Endometrium (tissue), 2 donors: ENCODE measurements at regions not wholly inside any gene's neighbourhood (a gene's known extent, or its start where the extent isn't known, plus 50 kb on each side); places are given as distances from the start of the nearest gene placed in this dataset.
"Not testable (repeated sequence)": the region's sequence is repeated elsewhere in the genome, so short reads cannot be mapped to it uniquely, and the experiment has no call there.

Source experiments
- FAIRE-seq: peaks from 2 replicates; lab custom pipeline; 2012; peaks lifted over from hg19 to GRCh38; lab: Jason Lieb, UNC
- donor health status: control.
- donor health status: control.

- no peak for FAIRE-seq
Observed at GRCh38 chr2:51881673-51882072, 849.7 kb upstream of the NRXN1 start.

- no peak for FAIRE-seq
Observed at GRCh38 chr2:51880153-51880552, 848.2 kb upstream of the NRXN1 start.

- FAIRE-seq = no peak
Observed at GRCh38 chr2:51866361-51866760, 834.4 kb upstream of the NRXN1 start.

GRCh38 chr2:51859260-51859659 lies 827.3 kb upstream of the NRXN1 start:
- no peak for FAIRE-seq

- peak; percentile 53 for FAIRE-seq
Observed at GRCh38 chr2:51855683-51856082, 823.8 kb upstream of the NRXN1 start.

- no peak for FAIRE-seq
Observed at GRCh38 chr2:51846796-51847195, 814.9 kb upstream of the NRXN1 start.

GRCh38 chr2:51846018-51846417 lies 814.1 kb upstream of the NRXN1 start:
- FAIRE-seq = no peak

GRCh38 chr2:51844596-51844995 lies 812.7 kb upstream of the NRXN1 start:
- FAIRE-seq = no peak

GRCh38 chr2:51829477-51829876 lies 797.5 kb upstream of the NRXN1 start:
- FAIRE-seq = no peak

GRCh38 chr2:51825823-51826222 lies 793.9 kb upstream of the NRXN1 start:
- FAIRE-seq = no peak

- no peak for FAIRE-seq
Observed at GRCh38 chr2:51813247-51813646, 781.3 kb upstream of the NRXN1 start.

- FAIRE-seq = no peak
Observed at GRCh38 chr2:51812138-51812866, 780.4 kb upstream of the NRXN1 start.

- no peak for FAIRE-seq
Observed at GRCh38 chr2:51810197-51810596, 778.3 kb upstream of the NRXN1 start.

GRCh38 chr2:51807229-51807628 lies 775.3 kb upstream of the NRXN1 start:
- no peak for FAIRE-seq

- FAIRE-seq = no peak
Observed at GRCh38 chr2:51795248-51795888, 763.4 kb upstream of the NRXN1 start.

- FAIRE-seq = no peak
Observed at GRCh38 chr2:51791496-51791895, 759.6 kb upstream of the NRXN1 start.

GRCh38 chr2:51790854-51791253 lies 758.9 kb upstream of the NRXN1 start:
- FAIRE-seq = no peak

GRCh38 chr2:51789918-51790317 lies 758.0 kb upstream of the NRXN1 start:
- no peak for FAIRE-seq

- FAIRE-seq = no peak
Observed at GRCh38 chr2:51782921-51783765, 751.2 kb upstream of the NRXN1 start.

GRCh38 chr2:51781691-51782090 lies 749.8 kb upstream of the NRXN1 start:
- FAIRE-seq = no peak

GRCh38 chr2:51780353-51780752 lies 748.4 kb upstream of the NRXN1 start:
- no peak for FAIRE-seq

- not testable (repeated sequence) for FAIRE-seq
Observed at GRCh38 chr2:51779723-51780122, 747.8 kb upstream of the NRXN1 start.

GRCh38 chr2:51778806-51779205 lies 746.9 kb upstream of the NRXN1 start:
- FAIRE-seq = no peak
